T-helper 1 cell treated with Interleukin-12 subunit alpha and Interleukin-12 subunit beta and Interleukin-4 antibody, amounts not matched to agents 30 μg/mL and 1 μg/mL, for 36 hours (primary cell): ENCODE measurements at regions not wholly inside any gene's neighbourhood (a gene's known extent, or its start where the extent isn't known, plus 50 kb on each side); places are given as distances from the start of the nearest gene placed in this dataset.
"Not testable (repeated sequence)": the region's sequence is repeated elsewhere in the genome, so short reads cannot be mapped to it uniquely, and the experiment has no call there.

Experiments
- H3K27ac Mint-ChIP-seq: one replicate; pipeline ENCODE4 v1.8.0; 2021; ENCODE audit warnings: mild to moderate bottlenecking, mixed read lengths
- H3K27me3 Mint-ChIP-seq: one replicate; pipeline ENCODE4 v1.8.0; 2021; ENCODE audit warnings: low read depth, mixed read lengths
- H3K36me3 Mint-ChIP-seq: one replicate; pipeline ENCODE4 v1.8.0; 2021; ENCODE audit warnings: low read depth, mixed read lengths
- H3K4me1 Mint-ChIP-seq: one replicate; pipeline ENCODE4 v1.8.0; 2021; ENCODE audit warnings: low read depth, mixed read lengths
- H3K4me3 Mint-ChIP-seq: one replicate; pipeline ENCODE4 v1.8.0; 2021; ENCODE audit warnings: mild to moderate bottlenecking, moderate library complexity, mixed read lengths
- H3K9me3 Mint-ChIP-seq: one replicate; pipeline ENCODE4 v1.8.0; 2021; ENCODE audit warnings: mixed read lengths

- Mint-ChIP-seq H3K27me3 (peaks cover 5% of the 10 kb centered on the region), H3K36me3 (no peaks in the 10 kb centered on the region), H3K9me3 (peaks cover 12% of the 10 kb centered on the region), H3K4me3 (no peak overlapping the region), H3K27ac (no peak overlapping the region), H3K4me1 (no peaks in the 10 kb centered on the region)
Measured at GRCh38 chr1:94362466-94363058, 55.6 kb upstream of the ABCD3 start.

- Mint-ChIP-seq H3K27me3 (peaks cover 8% of the 10 kb centered on the region), H3K27ac (no peak overlapping the region), H3K9me3 (peaks cover 6% of the 10 kb centered on the region), H3K4me1 (no peaks in the 10 kb centered on the region), H3K4me3 (no peak overlapping the region), H3K36me3 (no peaks in the 10 kb centered on the region)
Measured at GRCh38 chr1:94358630-94359599, 59.3 kb upstream of the ABCD3 start.

GRCh38 chr1:94357661-94358060 is 60.5 kb upstream of the ABCD3 start:
- H3K27me3 Mint-ChIP-seq: peaks cover 13% of the 10 kb centered on the region

GRCh38 chr1:94355485-94355980 is 62.7 kb upstream of the ABCD3 start:
- H3K27me3 Mint-ChIP-seq: peaks cover 13% of the 10 kb centered on the region
- H3K4me1 Mint-ChIP-seq: no peaks in the 10 kb centered on the region
- H3K9me3 Mint-ChIP-seq: no peaks in the 10 kb centered on the region
- no peaks in the 10 kb centered on the region for H3K36me3 Mint-ChIP-seq
- no peak overlapping the region for H3K4me3 Mint-ChIP-seq
- no peak overlapping the region for H3K27ac Mint-ChIP-seq

More at GRCh38 chr1:94357661-94358060, 60.5 kb upstream of the ABCD3 start:
- no peaks in the 10 kb centered on the region for H3K4me1 Mint-ChIP-seq
- no peaks in the 10 kb centered on the region for H3K9me3 Mint-ChIP-seq
- no peaks in the 10 kb centered on the region for H3K36me3 Mint-ChIP-seq
- H3K4me3 Mint-ChIP-seq: no peak overlapping the region
- no peak overlapping the region for H3K27ac Mint-ChIP-seq

- Mint-ChIP-seq H3K27ac (no peak overlapping the region), H3K27me3 (peaks cover 13% of the 10 kb centered on the region), H3K9me3 (no peaks in the 10 kb centered on the region), H3K36me3 (no peaks in the 10 kb centered on the region), H3K4me3 (no peak overlapping the region), H3K4me1 (no peaks in the 10 kb centered on the region)
Measured at GRCh38 chr1:94351481-94351880, 66.7 kb upstream of the ABCD3 start.

GRCh38 chr1:94350350-94350924 is 67.8 kb upstream of the ABCD3 start:
- Mint-ChIP-seq H3K27ac (no peak overlapping the region), H3K9me3 (no peaks in the 10 kb centered on the region), H3K27me3 (peaks cover 6% of the 10 kb centered on the region), H3K4me3 (no peak overlapping the region), H3K36me3 (no peaks in the 10 kb centered on the region), H3K4me1 (no peaks in the 10 kb centered on the region)

GRCh38 chr1:94349853-94350252 is 68.3 kb upstream of the ABCD3 start:
- Mint-ChIP-seq H3K27ac (no peak overlapping the region), H3K4me1 (no peaks in the 10 kb centered on the region), H3K4me3 (no peak overlapping the region), H3K9me3 (no peaks in the 10 kb centered on the region), H3K36me3 (no peaks in the 10 kb centered on the region), H3K27me3 (peaks cover 4% of the 10 kb centered on the region)

- not testable (repeated sequence) for H3K4me1 Mint-ChIP-seq, H3K4me3 Mint-ChIP-seq, H3K9me3 Mint-ChIP-seq, H3K27ac Mint-ChIP-seq, H3K27me3 Mint-ChIP-seq, H3K36me3 Mint-ChIP-seq
Measured at GRCh38 chr1:94348386-94348785, 69.8 kb upstream of the ABCD3 start.

GRCh38 chr1:94345148-94345721 is 73.0 kb upstream of the ABCD3 start:
- Mint-ChIP-seq H3K27me3 (no peaks in the 10 kb centered on the region), H3K36me3 (no peaks in the 10 kb centered on the region), H3K4me1 (no peaks in the 10 kb centered on the region), H3K27ac (no peak overlapping the region), H3K4me3 (no peak overlapping the region), H3K9me3 (no peaks in the 10 kb centered on the region)

- H3K36me3 Mint-ChIP-seq: no peaks in the 10 kb centered on the region
- H3K4me3 Mint-ChIP-seq: no peak overlapping the region
- H3K9me3 Mint-ChIP-seq: no peaks in the 10 kb centered on the region
- no peaks in the 10 kb centered on the region for H3K27me3 Mint-ChIP-seq
- H3K4me1 Mint-ChIP-seq: no peaks in the 10 kb centered on the region
- H3K27ac Mint-ChIP-seq: no peak overlapping the region
Measured at GRCh38 chr1:94342416-94342815, 75.8 kb upstream of the ABCD3 start.

- Mint-ChIP-seq H3K27ac (no peak overlapping the region), H3K36me3 (no peaks in the 10 kb centered on the region)
Measured at GRCh38 chr1:94339206-94339927, 78.8 kb upstream of the ABCD3 start.

GRCh38 chr1:94336991-94337390 is 81.2 kb upstream of the ABCD3 start:
- no peaks in the 10 kb centered on the region for H3K4me1 Mint-ChIP-seq
- H3K4me3 Mint-ChIP-seq: no peak overlapping the region
- no peaks in the 10 kb centered on the region for H3K36me3 Mint-ChIP-seq
- peaks cover 4% of the 10 kb centered on the region for H3K27me3 Mint-ChIP-seq
- H3K9me3 Mint-ChIP-seq: no peaks in the 10 kb centered on the region
- no peak overlapping the region for H3K27ac Mint-ChIP-seq

More at GRCh38 chr1:94339206-94339927, 78.8 kb upstream of the ABCD3 start:
- Mint-ChIP-seq H3K4me1 (no peaks in the 10 kb centered on the region), H3K27me3 (no peaks in the 10 kb centered on the region), H3K9me3 (no peaks in the 10 kb centered on the region), H3K4me3 (no peak overlapping the region)

GRCh38 chr1:94335950-94336349 is 82.2 kb upstream of the ABCD3 start:
- Mint-ChIP-seq H3K36me3 (no peaks in the 10 kb centered on the region), H3K4me3 (no peak overlapping the region), H3K27me3 (peaks cover 8% of the 10 kb centered on the region), H3K9me3 (no peaks in the 10 kb centered on the region), H3K27ac (no peak overlapping the region), H3K4me1 (no peaks in the 10 kb centered on the region)

- no peak overlapping the region for H3K4me3 Mint-ChIP-seq
- H3K36me3 Mint-ChIP-seq: no peaks in the 10 kb centered on the region
- H3K27ac Mint-ChIP-seq: no peak overlapping the region
- H3K4me1 Mint-ChIP-seq: no peaks in the 10 kb centered on the region
- H3K9me3 Mint-ChIP-seq: no peaks in the 10 kb centered on the region
- peaks cover 10% of the 10 kb centered on the region for H3K27me3 Mint-ChIP-seq
Measured at GRCh38 chr1:94335447-94335846, 82.7 kb upstream of the ABCD3 start.
